Neuronal stem cell (in vitro differentiated cells): ENCODE measurements at regions not wholly inside any gene's neighbourhood (a gene's known extent, or its start where the extent isn't known, plus 50 kb on each side); places are given as distances from the start of the nearest gene placed in this dataset.

Experiments used
- DNase-seq: peaks from one replicate; pipeline ENCODE4 v3.0.0-alpha.2; 2013; ENCODE audit warnings: low spot score
- H2AFZ ChIP-seq: one replicate; pipeline ENCODE4 v1.6.1; 2013; ENCODE audit warnings: mild to moderate bottlenecking, low read length, inconsistent platforms
- H2AK5ac ChIP-seq: 2 replicates; pipeline ENCODE4 v1.6.1; 2013; ENCODE audit warnings: low read depth, mild to moderate bottlenecking, inconsistent platforms, low read length, moderate library complexity, mixed read lengths
- H2BK120ac ChIP-seq: 2 replicates; pipeline ENCODE4 v1.6.1; 2013; ENCODE audit warnings: low read depth, mild to moderate bottlenecking, inconsistent platforms, low read length, moderate library complexity, mixed read lengths
- H2BK12ac ChIP-seq: one replicate; pipeline ENCODE4 v1.6.1; 2013; ENCODE audit warnings: low read length, inconsistent platforms
- H2BK15ac ChIP-seq: 2 replicates; pipeline ENCODE4 v1.6.1; 2013; ENCODE audit warnings: mild to moderate bottlenecking, low read length, inconsistent platforms, mixed read lengths
- H2BK5ac ChIP-seq: one replicate; pipeline ENCODE4 v1.6.1; 2013; ENCODE audit warnings: inconsistent platforms, mild to moderate bottlenecking, low read length, moderate library complexity
- H3K14ac ChIP-seq: one replicate; pipeline ENCODE4 v1.6.1; 2013; ENCODE audit warnings: low read length, inconsistent platforms
- H3K18ac ChIP-seq: 2 replicates; pipeline ENCODE4 v1.6.1; 2013; ENCODE audit warnings: low read length, inconsistent platforms
- H3K23ac ChIP-seq: 2 replicates; pipeline ENCODE4 v1.6.1; 2013; ENCODE audit warnings: low read depth, mild to moderate bottlenecking, mixed read lengths, low read length, inconsistent platforms; ENCODE audit not compliant: poor library complexity
- H3K27ac ChIP-seq: replicated peaks from 3 replicates; pipeline ENCODE4 v1.5.1; 2013; ENCODE audit warnings: low read length, inconsistent platforms
- H3K27me3 ChIP-seq, 3 experiments: 2 replicates each; pipeline ENCODE4 v1.6.1; 2013; ENCODE audit warnings: low read length in 3 of 3, mild to moderate bottlenecking in 2 of 3, inconsistent platforms in 1 of 3, low read depth in 1 of 3, mixed read lengths in 1 of 3, moderate library complexity in 1 of 3; ENCODE audit not compliant: control insufficient read depth in 3 of 3, insufficient read depth in 3 of 3
- H3K36me3 ChIP-seq, 2 donors: replicated peaks in 1 of 2; 2 replicates each; pipeline ENCODE4 v1.6.1; 2013; ENCODE audit warnings: low read length in 2 of 2; ENCODE audit not compliant: control insufficient read depth in 2 of 2, insufficient read depth in 2 of 2
- H3K4ac ChIP-seq: 2 replicates; pipeline ENCODE4 v1.6.1; 2013; ENCODE audit warnings: inconsistent platforms, mild to moderate bottlenecking, low read length, moderate library complexity
- H3K4me1 ChIP-seq, 2 donors: 1 replicate in 1 of 2; 2 replicates in 1 of 2; pipeline ENCODE4 v1.6.1; 2013; ENCODE audit warnings: low read length in 2 of 2, low read depth in 1 of 2; ENCODE audit not compliant: control insufficient read depth in 2 of 2, insufficient read depth in 1 of 2
- H3K4me2 ChIP-seq: one replicate; pipeline ENCODE4 v1.6.1; 2013; ENCODE audit warnings: mild to moderate bottlenecking, low read length, inconsistent platforms; ENCODE audit not compliant: insufficient read depth, poor library complexity, severe bottlenecking
- H3K4me3 ChIP-seq, 2 donors: 2 replicates each; pipeline ENCODE4 v1.5.1; 2013; ENCODE audit warnings: low read length in 2 of 2, mild to moderate bottlenecking in 2 of 2, inconsistent platforms in 1 of 2, moderate library complexity in 1 of 2
- H3K79me1 ChIP-seq: one replicate; pipeline ENCODE4 v1.6.1; 2013; ENCODE audit warnings: low read depth, mild to moderate bottlenecking, inconsistent platforms, low read length, moderate library complexity
- H3K9ac ChIP-seq: one replicate; pipeline ENCODE4 v1.6.1; 2013; ENCODE audit warnings: mild to moderate bottlenecking, low read depth, low read length, inconsistent platforms; ENCODE audit not compliant: poor library complexity
- H3K9me3 ChIP-seq, 2 donors: replicated peaks in 1 of 2; 2 replicates each; pipeline versions ENCODE3 to v1.6.1; 2013; ENCODE audit warnings: low read length in 2 of 2, mild to moderate bottlenecking in 2 of 2, inconsistent platforms in 1 of 2, low read depth in 1 of 2, mixed read lengths in 1 of 2, moderate library complexity in 1 of 2; ENCODE audit not compliant: control insufficient read depth in 2 of 2, insufficient read depth in 1 of 2
- H4K8ac ChIP-seq: one replicate; pipeline ENCODE4 v1.6.1; 2013; ENCODE audit warnings: low read depth, mild to moderate bottlenecking, inconsistent platforms, low read length, moderate library complexity
- H4K91ac ChIP-seq: one replicate; pipeline ENCODE4 v1.6.1; 2013; ENCODE audit warnings: low read length, low read depth, mild to moderate bottlenecking, inconsistent platforms; ENCODE audit not compliant: poor library complexity
- WGBS, 2 donors: extraction: QIAGEN DNeasy Blood & Tissue Kit; methylation state at CpG; one replicate each; pipeline ENCODE4 v1.1.7; 2013; ENCODE audit warnings: missing lambda C conversion rate in 2 of 2, mixed read lengths in 1 of 2; ENCODE audit not compliant: insufficient read length in 2 of 2, insufficient replicate concordance in 1 of 2; ENCODE audit errors: extremely low coverage in 2 of 2; 5-methylcytosine and 5-hydroxymethylcytosine counted together

GRCh38 chr14:84929086-84929485 lies 600.9 kb upstream of the FLRT2 start:
- no peak overlapping the region for H4K8ac ChIP-seq

GRCh38 chr14:84929834-84930233 lies 600.1 kb upstream of the FLRT2 start:
- H3K9me3 ChIP-seq = no peaks in the 10 kb centered on the region
- H2BK120ac ChIP-seq = no peak overlapping the region
- no peak overlapping the region for H3K4me2 ChIP-seq
- H4K91ac ChIP-seq = no peak overlapping the region
- no peak overlapping the region for H2AK5ac ChIP-seq
- DNase-seq = no peak
- H3K4me3 ChIP-seq = no peak overlapping the region
- no peak overlapping the region for H4K8ac ChIP-seq
- no peak overlapping the region for H2BK12ac ChIP-seq
- H3K4me1 ChIP-seq = no peaks in the 10 kb centered on the region
- no peak overlapping the region for H3K4ac ChIP-seq
- H3K14ac ChIP-seq = no peak overlapping the region
- H3K79me1 ChIP-seq = no peaks in the 10 kb centered on the region
- H3K27ac ChIP-seq = no peak overlapping the region
- no peaks in the 10 kb centered on the region for H3K36me3 ChIP-seq
- no peak overlapping the region for H2AFZ ChIP-seq
- no CpG with 5 or more reads among the region's 2 CpGs for whole genome bisulfite sequencing, 2 donors
- H3K18ac ChIP-seq = no peak overlapping the region
- no peaks in the 10 kb centered on the region for H3K27me3 ChIP-seq
- H2BK5ac ChIP-seq = no peak overlapping the region
- no peak overlapping the region for H2BK15ac ChIP-seq
- no peak overlapping the region for H3K9ac ChIP-seq
- H3K23ac ChIP-seq = no peak overlapping the region

More at GRCh38 chr14:84929086-84929485, 600.9 kb upstream of the FLRT2 start:
- Histone ChIP-seq H3K79me1 (no peaks in the 10 kb centered on the region), H3K27me3 (no peaks in the 10 kb centered on the region), H3K4me1 (no peaks in the 10 kb centered on the region), H2BK12ac (no peak overlapping the region), H3K36me3 (no peaks in the 10 kb centered on the region), H3K9ac (no peak overlapping the region), H3K4me3 (no peak overlapping the region), H4K91ac (no peak overlapping the region), H3K4me2 (no peak overlapping the region), H3K9me3 (no peaks in the 10 kb centered on the region), H2BK15ac (no peak overlapping the region), H3K23ac (no peak overlapping the region), H2AFZ (no peak overlapping the region), H3K14ac (no peak overlapping the region), H3K18ac (no peak overlapping the region), H2BK120ac (no peak overlapping the region), H3K27ac (no peak overlapping the region), H2AK5ac (no peak overlapping the region), H3K4ac (no peak overlapping the region), H2BK5ac (no peak overlapping the region)
- whole genome bisulfite sequencing, 2 donors = no CpG with 5 or more reads among the region's 1 CpG
- no peak for DNase-seq

- Histone ChIP-seq H3K27ac (no peak overlapping the region), H4K8ac (no peak overlapping the region), H3K9me3 (no peaks in the 10 kb centered on the region), H3K4ac (no peak overlapping the region), H3K36me3 (no peaks in the 10 kb centered on the region), H3K9ac (no peak overlapping the region), H2AFZ (no peak overlapping the region), H2BK120ac (no peak overlapping the region), H2BK15ac (no peak overlapping the region), H3K14ac (no peak overlapping the region), H2AK5ac (no peak overlapping the region), H2BK5ac (no peak overlapping the region), H3K4me1 (no peaks in the 10 kb centered on the region), H4K91ac (no peak overlapping the region), H3K27me3 (no peaks in the 10 kb centered on the region), H3K4me3 (no peak overlapping the region), H2BK12ac (no peak overlapping the region), H3K4me2 (no peak overlapping the region), H3K79me1 (no peaks in the 10 kb centered on the region), H3K23ac (no peak overlapping the region), H3K18ac (no peak overlapping the region)
- DNase-seq = no peak
- no CpG with 5 or more reads among the region's 2 CpGs for WGBS, 2 donors
Observed at GRCh38 chr14:84937016-84937415, 592.9 kb upstream of the FLRT2 start.

- no peak overlapping the region for H3K23ac ChIP-seq
- no peak overlapping the region for H2BK12ac ChIP-seq
- H3K79me1 ChIP-seq = no peaks in the 10 kb centered on the region
- no peak overlapping the region for H3K18ac ChIP-seq
- no peak overlapping the region for H2BK5ac ChIP-seq
- H2AK5ac ChIP-seq = no peak overlapping the region
- no peak overlapping the region for H2AFZ ChIP-seq
- DNase-seq = no peak
- no peak overlapping the region for H4K8ac ChIP-seq
- H3K4me3 ChIP-seq = no peak overlapping the region
- no peaks in the 10 kb centered on the region for H3K36me3 ChIP-seq
- no peak overlapping the region for H3K4me2 ChIP-seq
- H3K4me1 ChIP-seq = no peaks in the 10 kb centered on the region
- no peaks in the 10 kb centered on the region for H3K27me3 ChIP-seq
- H3K9me3 ChIP-seq = no peaks in the 10 kb centered on the region
- no peak overlapping the region for H3K27ac ChIP-seq
- no peak overlapping the region for H4K91ac ChIP-seq
- H3K9ac ChIP-seq = no peak overlapping the region
- no peak overlapping the region for H3K14ac ChIP-seq
- no peak overlapping the region for H2BK120ac ChIP-seq
- no peak overlapping the region for H3K4ac ChIP-seq
- WGBS, 2 donors = no CpG with 5 or more reads among the region's 2 CpGs
- H2BK15ac ChIP-seq = no peak overlapping the region
Observed at GRCh38 chr14:84937449-84937848, 592.5 kb upstream of the FLRT2 start.
